Trophoblast cell (in vitro differentiated cells and primary cell): ENCODE measurements at regions not wholly inside any gene's neighbourhood (a gene's known extent, or its start where the extent isn't known, plus 50 kb on each side); places are given as distances from the start of the nearest gene placed in this dataset.

Experiments
- DNase-seq, 2 donors: peaks; one replicate each; pipeline ENCODE4 v3.0.0-alpha.2; 2016
- H2AFZ ChIP-seq: 2 replicates; pipeline ENCODE4 v1.6.1; 2013; ENCODE audit warnings: low read length, moderate library complexity, mild to moderate bottlenecking; ENCODE audit not compliant: insufficient read depth, poor library complexity
- H2AK5ac ChIP-seq: 2 replicates; pipeline ENCODE4 v1.6.1; 2013; ENCODE audit warnings: mild to moderate bottlenecking, low read length
- H2BK120ac ChIP-seq: 2 replicates; pipeline ENCODE4 v1.6.1; 2013; ENCODE audit warnings: low read length, mild to moderate bottlenecking, moderate library complexity; ENCODE audit not compliant: insufficient read depth, poor library complexity
- H2BK12ac ChIP-seq: 2 replicates; pipeline ENCODE4 v1.6.1; 2013; ENCODE audit warnings: mild to moderate bottlenecking, low read length, moderate library complexity
- H2BK5ac ChIP-seq: 2 replicates; pipeline ENCODE4 v1.6.1; 2013; ENCODE audit warnings: low read length, low read depth, moderate library complexity, mild to moderate bottlenecking; ENCODE audit not compliant: poor library complexity
- H3K14ac ChIP-seq: 2 replicates; pipeline ENCODE4 v1.6.1; 2013; ENCODE audit warnings: mild to moderate bottlenecking, low read length
- H3K18ac ChIP-seq: 2 replicates; pipeline ENCODE4 v1.6.1; 2013; ENCODE audit warnings: mild to moderate bottlenecking, low read length
- H3K23ac ChIP-seq: 2 replicates; pipeline ENCODE4 v1.6.1; 2013; ENCODE audit warnings: low read length
- H3K27ac ChIP-seq: 2 replicates; pipeline ENCODE4 v1.5.1; 2013; ENCODE audit warnings: low read depth, mild to moderate bottlenecking, inconsistent platforms, low read length, moderate library complexity
- H3K27me3 ChIP-seq: 2 replicates; pipeline ENCODE4 v1.6.1; 2013; ENCODE audit warnings: inconsistent platforms, mild to moderate bottlenecking, low read length, moderate library complexity; ENCODE audit not compliant: insufficient read depth
- H3K36me3 ChIP-seq, 2 experiments: 1 replicate in 1 of 2; 2 replicates in 1 of 2; pipeline ENCODE4 v1.6.1; 2013; ENCODE audit warnings: low read length in 2 of 2, mild to moderate bottlenecking in 2 of 2, moderate library complexity in 1 of 2; ENCODE audit not compliant: insufficient read depth in 2 of 2, control insufficient read depth in 1 of 2
- H3K4ac ChIP-seq: 2 replicates; pipeline ENCODE4 v1.6.1; 2013; ENCODE audit warnings: low read depth, mild to moderate bottlenecking, low read length, moderate library complexity
- H3K4me1 ChIP-seq, 2 experiments: 1 replicate in 1 of 2; 2 replicates in 1 of 2; pipeline ENCODE4 v1.6.1; 2013; ENCODE audit warnings: low read length in 2 of 2, mild to moderate bottlenecking in 2 of 2, moderate library complexity in 1 of 2; ENCODE audit not compliant: insufficient read depth in 2 of 2, control insufficient read depth in 1 of 2
- H3K4me2 ChIP-seq: 2 replicates; pipeline ENCODE4 v1.6.1; 2013; ENCODE audit warnings: inconsistent platforms, mild to moderate bottlenecking, low read length, moderate library complexity
- H3K4me3 ChIP-seq: 2 replicates; pipeline ENCODE4 v1.5.1; 2013; ENCODE audit warnings: mild to moderate bottlenecking, low read depth, low read length, inconsistent platforms
- H3K79me1 ChIP-seq: one replicate; pipeline ENCODE4 v1.6.1; 2013; ENCODE audit warnings: low read length
- H3K79me2 ChIP-seq: 2 replicates; pipeline ENCODE4 v1.6.1; 2013; ENCODE audit warnings: low read length, mild to moderate bottlenecking; ENCODE audit not compliant: control insufficient read depth, insufficient read depth, poor library complexity
- H3K9ac ChIP-seq: 2 replicates; pipeline ENCODE4 v1.6.1; 2013; ENCODE audit warnings: mild to moderate bottlenecking, low read length
- H3K9me3 ChIP-seq: 2 replicates; pipeline ENCODE4 v1.6.1; 2013; ENCODE audit warnings: low read depth, mild to moderate bottlenecking, control low read depth, inconsistent platforms, low read length; ENCODE audit not compliant: insufficient read depth
- H4K12ac ChIP-seq: 2 replicates; pipeline ENCODE4 v1.6.1; 2013; ENCODE audit warnings: low read depth, mild to moderate bottlenecking, low read length, moderate library complexity
- H4K8ac ChIP-seq: 2 replicates; pipeline ENCODE4 v1.6.1; 2013; ENCODE audit warnings: low read depth, mild to moderate bottlenecking, low read length, moderate library complexity
- H4K91ac ChIP-seq: one replicate; pipeline ENCODE4 v1.6.1; 2013; ENCODE audit warnings: low read depth, mild to moderate bottlenecking, low read length, moderate library complexity
- WGBS: extraction: QIAGEN DNeasy Blood & Tissue Kit; methylation state at CpG from one replicate; pipeline ENCODE4 v1.1.7; 2013; ENCODE audit warnings: missing lambda C conversion rate; ENCODE audit not compliant: insufficient read length, insufficient coverage; ENCODE audit errors: extremely low coverage; 5-methylcytosine and 5-hydroxymethylcytosine counted together

- H3K18ac ChIP-seq, result no peak overlapping the region
- no peak overlapping the region for H4K91ac ChIP-seq
- no peak overlapping the region for H3K14ac ChIP-seq
- no peak for DNase-seq
- no CpG with 5 or more reads among the region's 2 CpGs for WGBS
- no peak overlapping the region for H2AFZ ChIP-seq
- H3K4ac ChIP-seq, result no peak overlapping the region
- no peaks in the 10 kb centered on the region for H3K36me3 ChIP-seq
- no peak overlapping the region for H3K27ac ChIP-seq
- H3K23ac ChIP-seq, result no peak overlapping the region
- H3K4me3 ChIP-seq, result no peak overlapping the region
- no peak overlapping the region for H2BK12ac ChIP-seq
- H3K9me3 ChIP-seq, result no peaks in the 10 kb centered on the region
- H3K27me3 ChIP-seq, result no peaks in the 10 kb centered on the region
- no peaks in the 10 kb centered on the region for H3K79me2 ChIP-seq
- H2AK5ac ChIP-seq, result no peak overlapping the region
- H3K4me1 ChIP-seq, result no peaks in the 10 kb centered on the region
- H3K4me2 ChIP-seq, result no peak overlapping the region
- no peak overlapping the region for H3K9ac ChIP-seq
- H4K12ac ChIP-seq, result no peak overlapping the region
- H2BK120ac ChIP-seq, result no peak overlapping the region
- no peak overlapping the region for H4K8ac ChIP-seq
- no peaks in the 10 kb centered on the region for H3K79me1 ChIP-seq
- no peak overlapping the region for H2BK5ac ChIP-seq
Measured at GRCh38 chr2:4269885-4270284, 566.5 kb downstream of the DCDC2C start.

GRCh38 chr2:4272261-4272858, 569.0 kb downstream of the DCDC2C start:
- no peak overlapping the region for H3K14ac ChIP-seq
- H3K23ac ChIP-seq, result no peak overlapping the region
- H3K9ac ChIP-seq, result no peak overlapping the region
- no peak overlapping the region for H4K8ac ChIP-seq
- H3K27ac ChIP-seq, result no peak overlapping the region
- no peaks in the 10 kb centered on the region for H3K79me2 ChIP-seq
- no peak for DNase-seq
- H2BK12ac ChIP-seq, result no peak overlapping the region
- no peak overlapping the region for H2AFZ ChIP-seq
- H4K91ac ChIP-seq, result no peak overlapping the region
- no peaks in the 10 kb centered on the region for H3K36me3 ChIP-seq
- H3K27me3 ChIP-seq, result no peaks in the 10 kb centered on the region
- no peaks in the 10 kb centered on the region for H3K79me1 ChIP-seq
- no peak overlapping the region for H4K12ac ChIP-seq
- H3K4me2 ChIP-seq, result no peak overlapping the region
- no CpG with 5 or more reads among the region's 13 CpGs for WGBS
- no peak overlapping the region for H2AK5ac ChIP-seq
- H2BK5ac ChIP-seq, result no peak overlapping the region
- H3K9me3 ChIP-seq, result no peaks in the 10 kb centered on the region
- no peak overlapping the region for H3K18ac ChIP-seq
- no peak overlapping the region for H3K4ac ChIP-seq
- H3K4me1 ChIP-seq, result no peaks in the 10 kb centered on the region
- no peak overlapping the region for H3K4me3 ChIP-seq
- no peak overlapping the region for H2BK120ac ChIP-seq

- no CpG with 5 or more reads among the region's 7 CpGs for WGBS
- H3K79me2 ChIP-seq, result no peaks in the 10 kb centered on the region
- no peaks in the 10 kb centered on the region for H3K27me3 ChIP-seq
- H4K12ac ChIP-seq, result no peak overlapping the region
- H3K23ac ChIP-seq, result no peak overlapping the region
- H3K4me3 ChIP-seq, result no peak overlapping the region
- no peak overlapping the region for H3K14ac ChIP-seq
- no peaks in the 10 kb centered on the region for H3K9me3 ChIP-seq
- DNase-seq, result no peak
- no peaks in the 10 kb centered on the region for H3K36me3 ChIP-seq
- H2BK120ac ChIP-seq, result no peak overlapping the region
- no peak overlapping the region for H3K4ac ChIP-seq
- H3K79me1 ChIP-seq, result no peaks in the 10 kb centered on the region
- H3K18ac ChIP-seq, result no peak overlapping the region
- no peak overlapping the region for H2AFZ ChIP-seq
- H3K4me1 ChIP-seq, result no peaks in the 10 kb centered on the region
- no peak overlapping the region for H2BK5ac ChIP-seq
- H3K9ac ChIP-seq, result no peak overlapping the region
- no peak overlapping the region for H3K4me2 ChIP-seq
- no peak overlapping the region for H4K91ac ChIP-seq
- H2AK5ac ChIP-seq, result no peak overlapping the region
- H2BK12ac ChIP-seq, result no peak overlapping the region
- no peak overlapping the region for H4K8ac ChIP-seq
- H3K27ac ChIP-seq, result no peak overlapping the region
Measured at GRCh38 chr2:4278392-4278791, 575.0 kb downstream of the DCDC2C start.

- H3K18ac ChIP-seq, result no peak overlapping the region
- H2BK12ac ChIP-seq, result no peak overlapping the region
- no peak overlapping the region for H2AK5ac ChIP-seq
- no peak for DNase-seq
- H3K79me2 ChIP-seq, result no peaks in the 10 kb centered on the region
- WGBS, result no CpG with 5 or more reads among the region's 5 CpGs
- no peak overlapping the region for H3K23ac ChIP-seq
- H3K4me1 ChIP-seq, result no peaks in the 10 kb centered on the region
- no peaks in the 10 kb centered on the region for H3K9me3 ChIP-seq
- no peak overlapping the region for H2BK5ac ChIP-seq
- H3K27me3 ChIP-seq, result no peaks in the 10 kb centered on the region
- H2AFZ ChIP-seq, result no peak overlapping the region
- H3K36me3 ChIP-seq, result no peaks in the 10 kb centered on the region
- H4K91ac ChIP-seq, result no peak overlapping the region
- no peak overlapping the region for H3K4me3 ChIP-seq
- H3K4ac ChIP-seq, result no peak overlapping the region
- H3K9ac ChIP-seq, result no peak overlapping the region
- H4K12ac ChIP-seq, result no peak overlapping the region
- no peak overlapping the region for H3K14ac ChIP-seq
- H3K4me2 ChIP-seq, result no peak overlapping the region
- no peak overlapping the region for H3K27ac ChIP-seq
- no peak overlapping the region for H4K8ac ChIP-seq
- H3K79me1 ChIP-seq, result no peaks in the 10 kb centered on the region
- H2BK120ac ChIP-seq, result no peak overlapping the region
Measured at GRCh38 chr2:4279431-4279830, 576.1 kb downstream of the DCDC2C start.
